ENCODE measurements at regions not wholly inside any gene's neighbourhood (a gene's known extent, or its start where the extent isn't known, plus 50 kb on each side); places are given as distances from the start of the nearest gene placed in this dataset.

DNA sequence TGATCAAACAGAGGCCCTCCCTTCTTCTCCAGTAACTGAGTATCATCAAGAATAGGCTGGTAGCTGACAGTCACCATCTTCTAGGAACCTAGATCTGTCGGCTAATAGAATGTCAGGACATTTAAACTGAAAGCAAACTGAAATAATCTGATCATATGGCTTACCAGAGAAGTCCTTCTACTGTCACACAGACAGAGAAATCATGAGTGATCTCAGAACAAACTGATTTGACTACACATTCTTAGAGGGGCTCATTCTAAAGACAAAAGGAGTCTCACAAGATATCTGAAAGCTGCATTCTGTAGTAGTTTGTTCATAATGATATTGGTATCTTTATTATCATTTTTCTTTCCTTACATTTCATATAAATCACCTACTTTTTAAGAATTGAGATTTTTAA is 130.9 kb upstream of the ADCY1 start:
- in situ Hi-C loops (cut with MboI; ENCODE audit: low sequenced_read_pairs, unreplicated experiment): no loop called here
- TF ChIP-seq, protein P1, sequence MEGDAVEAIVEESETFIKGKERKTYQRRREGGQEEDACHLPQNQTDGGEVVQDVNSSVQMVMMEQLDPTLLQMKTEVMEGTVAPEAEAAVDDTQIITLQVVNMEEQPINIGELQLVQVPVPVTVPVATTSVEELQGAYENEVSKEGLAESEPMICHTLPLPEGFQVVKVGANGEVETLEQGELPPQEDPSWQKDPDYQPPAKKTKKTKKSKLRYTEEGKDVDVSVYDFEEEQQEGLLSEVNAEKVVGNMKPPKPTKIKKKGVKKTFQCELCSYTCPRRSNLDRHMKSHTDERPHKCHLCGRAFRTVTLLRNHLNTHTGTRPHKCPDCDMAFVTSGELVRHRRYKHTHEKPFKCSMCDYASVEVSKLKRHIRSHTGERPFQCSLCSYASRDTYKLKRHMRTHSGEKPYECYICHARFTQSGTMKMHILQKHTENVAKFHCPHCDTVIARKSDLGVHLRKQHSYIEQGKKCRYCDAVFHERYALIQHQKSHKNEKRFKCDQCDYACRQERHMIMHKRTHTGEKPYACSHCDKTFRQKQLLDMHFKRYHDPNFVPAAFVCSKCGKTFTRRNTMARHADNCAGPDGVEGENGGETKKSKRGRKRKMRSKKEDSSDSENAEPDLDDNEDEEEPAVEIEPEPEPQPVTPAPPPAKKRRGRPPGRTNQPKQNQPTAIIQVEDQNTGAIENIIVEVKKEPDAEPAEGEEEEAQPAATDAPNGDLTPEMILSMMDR (IDR thresholded peaks at IDR 0.05; ENCODE audit: borderline replicate concordance, control extremely low read depth, extremely low read depth, insufficient read depth, missing control alignments): no peak
- no peak for DNase-seq (ENCODE audit: low spot score)

DNA sequence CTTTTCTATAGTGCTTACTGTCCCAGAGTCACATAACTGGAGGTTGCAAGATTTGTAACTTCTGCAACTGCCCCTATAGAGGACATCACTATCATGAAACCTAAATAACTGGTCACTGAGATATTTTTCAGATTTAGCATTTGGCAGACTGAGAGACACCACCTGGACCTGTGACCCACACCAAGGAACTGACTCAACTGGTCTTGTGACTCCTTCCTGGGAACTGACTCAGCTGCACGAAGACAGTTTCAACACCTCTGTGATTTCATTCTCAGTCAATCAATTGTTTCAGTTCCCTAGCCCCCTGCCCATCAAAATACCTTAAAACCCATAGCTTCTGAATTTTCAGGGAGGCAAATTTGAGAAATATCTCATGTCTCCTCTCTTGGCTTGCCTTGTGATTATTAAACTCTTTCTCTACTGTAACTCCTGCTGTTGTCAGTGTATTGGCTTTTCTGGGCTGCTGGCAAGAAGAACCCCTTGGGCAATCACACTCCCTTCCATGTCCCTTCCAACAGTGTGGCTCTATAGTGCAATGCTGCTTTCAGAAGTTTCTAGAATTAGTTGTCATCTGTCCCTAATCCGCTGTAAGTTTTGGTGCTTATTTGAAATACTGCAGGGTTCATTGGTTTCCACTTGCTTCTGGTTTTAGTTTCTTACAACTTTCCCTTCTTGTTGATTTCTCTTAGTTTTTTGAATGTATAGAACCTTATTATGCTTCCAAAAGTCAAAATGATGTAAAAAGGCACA is 127.8 kb upstream of the ADCY1 start:
- TF ChIP-seq, protein P1 (IDR thresholded peaks at IDR 0.05; ENCODE audit: borderline replicate concordance, control extremely low read depth, extremely low read depth, insufficient read depth, missing control alignments): no peak
- in situ Hi-C loops (cut with MboI; ENCODE audit: low sequenced_read_pairs, unreplicated experiment): no loop called here
- DNase-seq (ENCODE audit: low spot score): no peak

DNA sequence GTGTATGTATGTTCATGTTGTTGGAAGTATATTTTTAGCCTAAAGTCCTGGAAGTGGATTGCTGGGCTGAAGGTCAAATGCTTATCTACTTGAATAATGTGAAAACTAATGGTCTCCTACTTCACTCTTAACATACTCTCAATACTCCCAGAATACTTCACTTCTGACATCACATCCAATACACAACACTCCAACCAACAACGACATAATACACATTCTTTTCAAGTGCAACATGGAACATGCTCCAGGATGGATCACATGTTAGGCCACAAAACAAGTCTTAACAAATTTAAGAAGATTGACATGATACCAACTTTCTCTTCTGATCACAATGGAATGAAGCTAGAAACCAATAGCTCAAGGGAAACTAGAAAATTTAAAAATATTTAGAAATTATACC is 126.9 kb upstream of the ADCY1 start:
- TF ChIP-seq, protein P1 (IDR thresholded peaks at IDR 0.05; ENCODE audit: borderline replicate concordance, control extremely low read depth, extremely low read depth, insufficient read depth, missing control alignments): no peak
- in situ Hi-C loops (cut with MboI; ENCODE audit: low sequenced_read_pairs, unreplicated experiment): no loop called here
- DNase-seq (ENCODE audit: low spot score): no peak

DNA sequence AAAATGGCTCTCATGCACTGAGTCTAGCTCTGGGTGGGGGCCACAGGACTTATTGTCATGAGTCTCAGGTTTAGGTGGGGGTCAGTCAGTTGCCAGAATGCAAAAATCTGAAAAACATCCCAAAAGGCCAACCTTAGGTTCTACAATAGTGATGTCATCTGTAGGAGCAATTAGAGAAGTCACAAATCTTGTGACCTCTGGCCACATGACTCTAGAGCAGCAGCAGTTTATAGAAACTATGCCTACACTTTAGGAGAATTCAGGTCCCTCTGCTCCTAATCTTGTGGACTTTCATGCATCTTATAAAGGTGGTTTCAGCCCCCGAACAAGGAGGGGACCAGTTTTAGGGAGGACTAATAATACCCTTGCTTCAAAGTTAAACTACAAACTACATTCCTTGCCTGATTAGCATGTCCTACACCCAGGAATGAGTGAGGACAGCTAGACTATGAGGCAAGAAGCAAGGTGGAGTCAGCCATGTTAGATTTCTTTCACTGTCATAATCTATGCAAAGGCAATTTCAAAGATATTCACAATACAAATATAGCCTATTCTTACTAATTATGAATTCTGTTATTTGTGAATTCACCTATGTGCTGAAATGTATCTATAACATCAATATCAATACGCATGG is 123.5 kb upstream of the ADCY1 start:
- no peak for DNase-seq (ENCODE audit: low spot score)
- TF ChIP-seq, protein P1 (IDR thresholded peaks at IDR 0.05; ENCODE audit: borderline replicate concordance, control extremely low read depth, extremely low read depth, insufficient read depth, missing control alignments): no peak
- in situ Hi-C loops (cut with MboI; ENCODE audit: low sequenced_read_pairs, unreplicated experiment): no loop called here

DNA sequence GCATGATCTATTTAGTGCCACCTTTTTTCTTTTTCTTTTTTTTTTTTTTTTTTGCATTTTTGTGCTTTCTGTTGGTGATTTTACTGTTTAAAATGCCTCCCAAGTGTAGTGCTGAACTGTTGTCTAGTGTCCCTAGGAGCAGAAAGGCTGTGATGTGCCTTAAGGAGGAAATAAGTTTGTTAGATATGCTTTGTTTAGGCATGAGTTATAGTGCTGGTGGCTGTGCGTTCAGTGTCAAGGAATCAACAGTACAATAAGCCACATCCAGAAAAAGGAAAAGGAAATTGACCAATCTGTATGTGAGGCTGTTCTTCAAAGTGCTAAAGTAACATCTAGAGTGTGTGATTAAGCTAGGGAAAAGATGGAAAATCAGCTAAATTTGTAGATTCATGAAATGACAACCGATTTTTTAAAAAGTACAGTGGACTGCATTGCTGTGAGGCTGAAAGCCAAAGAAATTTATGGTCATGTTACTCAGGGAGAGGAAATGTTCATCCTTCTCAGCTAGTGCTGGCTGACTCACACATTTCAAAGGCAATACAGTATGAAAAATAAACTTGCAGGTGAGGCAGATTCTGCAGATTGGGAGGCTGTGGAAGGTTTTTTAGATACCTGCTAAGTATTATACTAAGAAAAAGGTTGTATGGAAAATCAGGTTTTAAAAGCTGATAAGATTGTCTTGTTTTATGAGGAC is 122.7 kb upstream of the ADCY1 start:
- in situ Hi-C loops (cut with MboI; ENCODE audit: low sequenced_read_pairs, unreplicated experiment): no loop called here
- TF ChIP-seq, protein P1 (IDR thresholded peaks at IDR 0.05; ENCODE audit: borderline replicate concordance, control extremely low read depth, extremely low read depth, insufficient read depth, missing control alignments): no peak
- no peak for DNase-seq (ENCODE audit: low spot score)

DNA sequence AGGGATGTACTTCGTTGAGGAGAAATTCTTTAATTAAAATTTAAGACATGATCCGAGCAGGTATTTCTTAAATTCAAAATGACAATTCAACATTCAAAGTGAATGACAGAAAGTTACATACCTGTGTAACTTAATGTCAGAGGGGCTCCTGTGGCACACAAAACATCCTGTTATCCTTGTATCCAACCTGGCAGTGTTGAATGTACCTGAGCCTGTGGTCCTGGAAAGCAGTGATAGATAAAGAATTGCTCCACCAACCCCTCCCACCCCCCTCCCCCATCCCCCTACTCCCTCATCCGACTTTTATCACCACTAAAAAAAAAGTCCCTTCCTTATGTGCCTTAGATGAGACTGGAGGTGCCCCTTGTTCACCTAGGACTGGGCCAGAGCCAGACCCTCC is 119.4 kb upstream of the ADCY1 start:
- DNase-seq (ENCODE audit: low spot score): no peak
- TF ChIP-seq, protein P1 (IDR thresholded peaks at IDR 0.05; ENCODE audit: borderline replicate concordance, control extremely low read depth, extremely low read depth, insufficient read depth, missing control alignments): no peak
- in situ Hi-C loops (cut with MboI; ENCODE audit: low sequenced_read_pairs, unreplicated experiment): no loop called here

All from GM13976 (cell line).